HG02938 (cell line): ENCODE measurements at regions not wholly inside any gene's neighbourhood (a gene's known extent, or its start where the extent isn't known, plus 50 kb on each side); places are given as distances from the start of the nearest gene placed in this dataset.
"Not testable (repeated sequence)": the region's sequence is repeated elsewhere in the genome, so short reads cannot be mapped to it uniquely, and the experiment has no call there.

Experiments
- ATAC-seq: cut with Tn5 transposase; IDR thresholded peaks from one replicate; pipeline ENCODE4 v1.9.1; 2021; ENCODE audit warnings: mild to moderate bottlenecking, moderate library complexity; ENCODE audit not compliant: unreplicated experiment

- no peak for ATAC-seq
Measured at GRCh38 chr21:25489673-25490072, 117.6 kb downstream of the MRPL39 start.

- ATAC-seq, result peak; percentile 73
Measured at GRCh38 chr21:25487046-25487594, 120.2 kb downstream of the MRPL39 start.

- ATAC-seq, result no peak
Measured at GRCh38 chr21:25485914-25486313, 121.4 kb downstream of the MRPL39 start.

- no peak for ATAC-seq
Measured at GRCh38 chr21:25467896-25468295, 139.4 kb downstream of the MRPL39 start.

- not testable (repeated sequence) for ATAC-seq
Measured at GRCh38 chr21:25467071-25467470, 140.2 kb downstream of the MRPL39 start.

GRCh38 chr21:25466470-25466869 is 140.8 kb downstream of the MRPL39 start:
- ATAC-seq, result no peak

GRCh38 chr21:25465263-25465662 is 142.0 kb downstream of the MRPL39 start:
- no peak for ATAC-seq

GRCh38 chr21:25464275-25464674 is 143.0 kb downstream of the MRPL39 start:
- ATAC-seq, result peak; percentile 74

GRCh38 chr21:25462517-25462971 is 144.7 kb downstream of the MRPL39 start:
- peak; percentile 63 for ATAC-seq

GRCh38 chr21:25461725-25462124 is 145.6 kb downstream of the MRPL39 start:
- ATAC-seq, result no peak

- ATAC-seq, result no peak
Measured at GRCh38 chr21:25459993-25460392, 147.3 kb downstream of the MRPL39 start.

GRCh38 chr21:25459365-25459764 is 147.9 kb downstream of the MRPL39 start:
- ATAC-seq, result no peak

- ATAC-seq, result no peak
Measured at GRCh38 chr21:25458484-25458883, 148.8 kb downstream of the MRPL39 start.

- no peak for ATAC-seq
Measured at GRCh38 chr21:25457946-25458345, 149.3 kb downstream of the MRPL39 start.

- peak; percentile 60 for ATAC-seq
Measured at GRCh38 chr21:25457411-25457810, 149.9 kb downstream of the MRPL39 start.

- peak; percentile 65 for ATAC-seq
Measured at GRCh38 chr21:25456672-25457071, 150.6 kb downstream of the MRPL39 start.

GRCh38 chr21:25453524-25453923 is 153.8 kb downstream of the MRPL39 start:
- no peak for ATAC-seq

- no peak for ATAC-seq
Measured at GRCh38 chr21:25449950-25450349, 157.3 kb downstream of the MRPL39 start.

GRCh38 chr21:25441835-25442234 is 165.4 kb downstream of the MRPL39 start:
- ATAC-seq, result no peak

GRCh38 chr21:25437465-25437864 is 169.8 kb downstream of the MRPL39 start:
- ATAC-seq, result not testable (repeated sequence)

- peak; percentile 58 for ATAC-seq
Measured at GRCh38 chr21:25428537-25428936, 178.7 kb downstream of the MRPL39 start.

- ATAC-seq, result no peak
Measured at GRCh38 chr21:25427828-25428227, 179.5 kb downstream of the MRPL39 start.

GRCh38 chr21:25426580-25426979 is 180.7 kb downstream of the MRPL39 start:
- ATAC-seq, result no peak
